ENCODE measurements at regions not wholly inside any gene's neighbourhood (a gene's known extent, or its start where the extent isn't known, plus 50 kb on each side); places are given as distances from the start of the nearest gene placed in this dataset.
"Not testable (repeated sequence)": the region's sequence is repeated elsewhere in the genome, so short reads cannot be mapped to it uniquely, and the experiment has no call there.

DNA sequence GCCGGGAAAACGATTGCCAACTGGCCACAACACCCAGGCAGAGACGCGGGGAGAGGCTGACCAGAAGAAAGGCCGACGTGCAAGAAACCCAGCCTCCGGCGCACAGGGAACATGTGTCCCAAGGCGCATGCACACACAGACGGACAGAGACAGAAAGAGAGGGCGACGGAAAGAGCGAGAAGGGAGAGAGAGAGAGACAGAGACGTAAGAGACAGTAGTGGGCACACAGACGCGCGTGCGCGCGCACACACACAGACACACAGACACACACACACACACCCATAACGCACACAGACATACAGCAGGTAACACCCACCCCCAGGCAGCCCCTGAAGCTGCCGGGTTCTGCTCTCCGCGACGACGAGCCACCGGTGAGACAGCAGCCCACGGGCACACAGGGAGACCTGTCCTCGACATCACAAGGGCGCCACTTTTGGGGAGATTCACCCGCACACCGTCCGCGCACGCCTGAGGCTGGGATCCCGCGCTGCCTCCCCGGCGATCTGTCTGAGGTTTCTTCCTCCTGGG, 1581.8 kb downstream of the FOXD4L5 start:
- TF ChIP-seq, protein P1, sequence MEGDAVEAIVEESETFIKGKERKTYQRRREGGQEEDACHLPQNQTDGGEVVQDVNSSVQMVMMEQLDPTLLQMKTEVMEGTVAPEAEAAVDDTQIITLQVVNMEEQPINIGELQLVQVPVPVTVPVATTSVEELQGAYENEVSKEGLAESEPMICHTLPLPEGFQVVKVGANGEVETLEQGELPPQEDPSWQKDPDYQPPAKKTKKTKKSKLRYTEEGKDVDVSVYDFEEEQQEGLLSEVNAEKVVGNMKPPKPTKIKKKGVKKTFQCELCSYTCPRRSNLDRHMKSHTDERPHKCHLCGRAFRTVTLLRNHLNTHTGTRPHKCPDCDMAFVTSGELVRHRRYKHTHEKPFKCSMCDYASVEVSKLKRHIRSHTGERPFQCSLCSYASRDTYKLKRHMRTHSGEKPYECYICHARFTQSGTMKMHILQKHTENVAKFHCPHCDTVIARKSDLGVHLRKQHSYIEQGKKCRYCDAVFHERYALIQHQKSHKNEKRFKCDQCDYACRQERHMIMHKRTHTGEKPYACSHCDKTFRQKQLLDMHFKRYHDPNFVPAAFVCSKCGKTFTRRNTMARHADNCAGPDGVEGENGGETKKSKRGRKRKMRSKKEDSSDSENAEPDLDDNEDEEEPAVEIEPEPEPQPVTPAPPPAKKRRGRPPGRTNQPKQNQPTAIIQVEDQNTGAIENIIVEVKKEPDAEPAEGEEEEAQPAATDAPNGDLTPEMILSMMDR (IDR thresholded peaks at IDR 0.05; ENCODE audit: low read length), result not testable (repeated sequence)
- TF ChIP-seq EZH2 (IDR thresholded peaks at IDR 0.05; ENCODE audit: borderline replicate concordance, low read length), result not testable (repeated sequence)
